Naive thymus-derived CD4-positive, alpha-beta T cell (primary cell): ENCODE measurements at regions not wholly inside any gene's neighbourhood (a gene's known extent, or its start where the extent isn't known, plus 50 kb on each side); places are given as distances from the start of the nearest gene placed in this dataset.
A peak's percentile ranks its signal among the peaks of the same experiment; 100 is the strongest.

ENCODE experiments used
- ATAC-seq: fragments of 150-1000 bp; cut with Tn5 transposase; 2 replicates; pipeline ENCODE4 v1.10.0; 2021; ENCODE audit warnings: mild to moderate bottlenecking, moderate library complexity
- CTCF ChIA-PET: fragments of 350-600 bp; sonication (Branson Sonifier 250); formaldehyde crosslinking; loops from one replicate; lab custom pipeline; 2021; ENCODE audit warnings: antibody characterized with exemption; lab: Charles Lee
- POLR2A ChIA-PET: fragments of 350-600 bp; sonication (Branson Sonifier 250); formaldehyde crosslinking; loops from one replicate; lab custom pipeline; 2021; ENCODE audit warnings: antibody characterized with exemption, inconsistent platforms; lab: Charles Lee
- DNase-seq, 9 donors: peaks; one replicate each; pipeline versions ENCODE4 v3.0.0 to v3.0.0-alpha.2; 2020 to 2022; ENCODE audit warnings: mixed read lengths in 1 of 9
- H3K27ac ChIP-seq: one replicate; pipeline ENCODE4 v1.7.0; 2013; ENCODE audit warnings: mild to moderate bottlenecking, low read depth, low read length, moderate library complexity
- H3K27me3 ChIP-seq, 2 donors: one replicate each; pipeline ENCODE4 v1.7.0; 2013; ENCODE audit warnings: low read length in 2 of 2, mild to moderate bottlenecking in 2 of 2, moderate library complexity in 2 of 2; ENCODE audit not compliant: control insufficient read depth in 2 of 2, insufficient read depth in 2 of 2
- H3K36me3 ChIP-seq, 3 experiments: 1 replicate in 2 of 3; 2 replicates in 1 of 3; pipeline ENCODE4 v1.7.0; 2013; ENCODE audit warnings: low read length in 3 of 3, mild to moderate bottlenecking in 3 of 3, moderate library complexity in 1 of 3; ENCODE audit not compliant: insufficient read depth in 3 of 3, control insufficient read depth in 2 of 3
- H3K4me1 ChIP-seq, 2 donors: one replicate each; pipeline ENCODE4 v1.7.0; 2013; ENCODE audit warnings: low read length in 2 of 2, mild to moderate bottlenecking in 2 of 2, moderate library complexity in 1 of 2; ENCODE audit not compliant: control insufficient read depth in 2 of 2, insufficient read depth in 2 of 2
- H3K4me3 ChIP-seq: 2 replicates; pipeline ENCODE4 v1.7.0; 2013; ENCODE audit warnings: mild to moderate bottlenecking, low read length
- H3K9me3 ChIP-seq, 3 experiments: 1 replicate in 2 of 3; 2 replicates in 1 of 3; pipeline ENCODE4 v1.7.0; 2013; ENCODE audit warnings: low read length in 3 of 3; ENCODE audit not compliant: control insufficient read depth in 2 of 3
- H3K27ac Mint-ChIP-seq, 9 donors: one replicate each; pipeline ENCODE4 v1.8.0; 2020 to 2022; ENCODE audit warnings: mixed read lengths in 9 of 9, mild to moderate bottlenecking in 8 of 9, moderate library complexity in 5 of 9, inconsistent platforms in 2 of 9
- H3K27me3 Mint-ChIP-seq, 5 donors: one replicate each; pipeline ENCODE4 v1.8.0; 2021 to 2022; ENCODE audit warnings: mixed read lengths in 5 of 5, mild to moderate bottlenecking in 1 of 5
- H3K36me3 Mint-ChIP-seq, 5 donors: one replicate each; pipeline ENCODE4 v1.8.0; 2020 to 2022; ENCODE audit warnings: mixed read lengths in 5 of 5, mild to moderate bottlenecking in 3 of 5, inconsistent platforms in 1 of 5
- H3K4me1 Mint-ChIP-seq, 7 donors: one replicate each; pipeline ENCODE4 v1.8.0; 2020 to 2022; ENCODE audit warnings: mixed read lengths in 7 of 7, mild to moderate bottlenecking in 3 of 7, inconsistent platforms in 1 of 7
- H3K4me3 Mint-ChIP-seq, 10 donors: one replicate each; pipeline ENCODE4 v1.8.0; 2020 to 2022; ENCODE audit warnings: mild to moderate bottlenecking in 10 of 10, mixed read lengths in 10 of 10, moderate library complexity in 6 of 10, inconsistent platforms in 2 of 10
- H3K9me3 Mint-ChIP-seq, 11 donors: one replicate each; pipeline ENCODE4 v1.8.0; 2020 to 2022; ENCODE audit warnings: mixed read lengths in 11 of 11, mild to moderate bottlenecking in 4 of 11, inconsistent platforms in 1 of 11, moderate library complexity in 1 of 11
- intact Hi-C, 2 donors: fragments of 100-400 bp; cut with micrococcal nuclease; formaldehyde crosslinking; loops; one replicate each; pipeline ENCODE4 v1.15.1; 2023

DNA sequence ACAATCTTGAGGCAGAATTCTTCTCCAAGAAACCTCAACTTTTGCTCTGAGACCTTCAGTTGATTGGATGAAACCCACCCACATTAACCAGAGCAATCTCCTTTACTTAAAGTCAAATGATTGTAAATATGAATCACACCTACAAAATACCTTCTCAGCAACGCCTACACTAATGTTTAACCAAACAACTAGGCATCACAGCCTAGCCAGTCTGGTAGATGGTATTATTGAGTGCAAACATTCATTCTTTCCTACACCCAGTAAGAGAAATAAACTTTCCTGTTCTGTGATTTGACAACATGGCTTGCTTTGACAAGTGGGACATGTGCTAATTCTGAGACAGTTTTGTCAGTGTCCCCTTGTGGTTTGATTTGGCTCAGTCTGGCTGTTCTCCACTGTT lies 252.2 kb downstream of the HACE1 start:
- Mint-ChIP-seq H3K36me3 (no peaks in the 10 kb centered on the region), H3K27me3 (peaks cover 0 to 4% (median 0%) of the 10 kb centered on the region in 5 donors), H3K27ac (no peak overlapping the region), H3K9me3 (peaks cover 0 to 4% (median 0%) of the 10 kb centered on the region in 11 donors), H3K4me1 (peaks cover 0 to 11% (median 0%) of the 10 kb centered on the region in 7 donors), H3K4me3 (no peak overlapping the region)
- Histone ChIP-seq H3K4me1 (no peaks in the 10 kb centered on the region), H3K9me3 (no peaks in the 10 kb centered on the region), H3K27me3 (no peaks in the 10 kb centered on the region), H3K4me3 (no peak overlapping the region), H3K36me3 (no peaks in the 10 kb centered on the region), H3K27ac (no peak overlapping the region)
- ATAC-seq (no peak), DNase-seq (no peak)
- POLR2A ChIA-PET, result no interaction called here
- intact Hi-C loops, result no loop called here
- CTCF ChIA-PET, result no interaction called here

DNA sequence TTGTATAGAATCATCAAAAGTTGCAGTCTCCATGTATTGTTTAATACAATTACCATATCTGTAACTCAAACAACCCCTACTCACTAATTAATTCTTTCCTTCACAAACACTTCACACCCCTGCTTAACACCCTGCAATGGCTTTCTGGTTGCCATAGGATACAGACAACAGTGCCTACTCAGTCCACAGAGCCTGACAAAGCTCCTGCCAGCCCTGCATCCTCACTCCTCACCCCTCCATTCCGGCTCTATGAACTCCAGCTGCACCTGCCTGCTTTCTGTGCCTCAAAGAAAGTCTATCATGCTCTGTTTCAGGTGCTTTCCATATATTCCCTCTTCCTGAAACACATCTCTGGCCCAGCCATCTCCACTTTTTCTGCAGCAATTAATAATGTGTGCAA lies 253.4 kb downstream of the HACE1 start:
- POLR2A ChIA-PET, result no interaction called here
- H3K4me3 ChIP-seq, result no peak overlapping the region
- ATAC-seq (no peak), DNase-seq (no peak)
- intact Hi-C loops, result no loop called here
- no peaks in the 10 kb centered on the region for H3K4me1 ChIP-seq
- H3K27ac ChIP-seq, result no peak overlapping the region
- no peak overlapping the region for H3K27ac Mint-ChIP-seq
- no peak overlapping the region for H3K4me3 Mint-ChIP-seq
- H3K9me3 Mint-ChIP-seq, result peaks cover 0 to 1% (median 0%) of the 10 kb centered on the region in 11 donors
- CTCF ChIA-PET, result no interaction called here
- no peaks in the 10 kb centered on the region for H3K9me3 ChIP-seq
- H3K36me3 ChIP-seq, result no peaks in the 10 kb centered on the region
- H3K4me1 Mint-ChIP-seq, result peaks cover 0 to 15% (median 0%) of the 10 kb centered on the region in 7 donors
- H3K36me3 Mint-ChIP-seq, result no peaks in the 10 kb centered on the region
- peaks cover 0 to 4% (median 0%) of the 10 kb centered on the region in 5 donors for H3K27me3 Mint-ChIP-seq
- no peaks in the 10 kb centered on the region for H3K27me3 ChIP-seq

DNA sequence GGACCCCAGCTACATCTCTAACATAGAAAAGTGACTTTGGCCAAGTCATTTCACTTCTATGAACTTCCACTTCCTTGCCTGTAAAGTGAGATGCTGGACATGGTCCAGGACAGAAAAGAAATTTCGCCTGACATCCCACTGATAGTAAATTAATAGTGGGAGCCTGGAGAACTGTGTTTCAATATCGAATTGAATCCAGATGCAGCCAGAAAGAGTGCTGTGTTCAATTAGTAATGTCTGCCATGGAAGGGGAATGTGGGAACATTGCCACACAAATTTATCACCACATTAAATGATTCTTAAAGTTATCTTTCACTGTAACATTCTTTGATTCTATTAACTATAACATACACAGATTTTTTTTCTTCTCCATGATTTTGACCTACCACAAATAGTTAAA lies 255.0 kb downstream of the HACE1 start:
- H3K4me3 Mint-ChIP-seq, result no peak overlapping the region
- DNase-seq (no peak), ATAC-seq (no peak)
- POLR2A ChIA-PET, result no interaction called here
- H3K27ac ChIP-seq, result no peak overlapping the region
- H3K4me1 Mint-ChIP-seq, result peaks cover 0 to 15% (median 0%) of the 10 kb centered on the region in 7 donors
- no peaks in the 10 kb centered on the region for H3K27me3 ChIP-seq
- no peaks in the 10 kb centered on the region for H3K36me3 ChIP-seq
- H3K9me3 ChIP-seq, result no peaks in the 10 kb centered on the region
- no peaks in the 10 kb centered on the region for H3K9me3 Mint-ChIP-seq
- no peaks in the 10 kb centered on the region for H3K36me3 Mint-ChIP-seq
- H3K4me3 ChIP-seq, result no peak overlapping the region
- CTCF ChIA-PET, result no interaction called here
- intact Hi-C loops, result no loop called here
- H3K27ac Mint-ChIP-seq, result no peak overlapping the region
- H3K4me1 ChIP-seq, result no peaks in the 10 kb centered on the region
- no peaks in the 10 kb centered on the region for H3K27me3 Mint-ChIP-seq

DNA sequence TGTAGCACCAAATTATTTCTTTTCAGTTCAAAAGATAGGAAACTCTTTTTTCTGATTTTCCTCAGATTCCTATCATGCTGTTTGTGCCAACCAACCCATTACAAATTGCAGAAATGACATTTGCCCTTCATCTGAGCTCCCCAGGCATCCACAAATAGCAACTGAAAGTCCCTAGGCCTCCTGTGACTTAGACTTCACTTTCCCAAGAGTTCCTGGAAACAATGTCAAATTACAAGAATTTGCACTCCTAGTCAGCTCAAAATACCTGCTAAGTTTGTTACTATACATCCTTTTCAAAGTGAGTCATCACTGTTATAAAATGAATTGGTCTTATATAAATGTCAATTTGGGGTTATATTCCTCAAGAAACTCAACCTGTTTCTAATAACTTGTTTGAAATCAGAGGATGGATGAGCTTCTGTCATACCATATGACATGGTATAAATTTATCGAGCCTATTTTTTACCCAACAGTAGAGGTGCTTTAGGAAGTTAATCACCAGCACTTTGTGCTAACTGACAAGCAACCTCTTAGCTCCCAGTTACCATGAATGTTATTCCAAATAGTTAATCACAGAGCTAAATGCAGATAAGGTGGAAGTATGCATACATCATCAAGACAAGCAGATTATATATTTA lies 256.5 kb downstream of the HACE1 start:
- H3K9me3 Mint-ChIP-seq, result no peaks in the 10 kb centered on the region
- no peaks in the 10 kb centered on the region for H3K36me3 ChIP-seq
- no peaks in the 10 kb centered on the region for H3K27me3 Mint-ChIP-seq
- no peak for ATAC-seq
- intact Hi-C loops, result no loop called here
- H3K27me3 ChIP-seq, result no peaks in the 10 kb centered on the region
- no peaks in the 10 kb centered on the region for H3K36me3 Mint-ChIP-seq
- ChIA-PET POLR2A (no interaction called here), CTCF (no interaction called here)
- H3K4me3 Mint-ChIP-seq, result peak overlapping the region in 1 of 10 donors; percentile 17
- H3K27ac ChIP-seq, result no peak overlapping the region
- H3K9me3 ChIP-seq, result no peaks in the 10 kb centered on the region
- no peak overlapping the region for H3K27ac Mint-ChIP-seq
- H3K4me1 Mint-ChIP-seq, result peaks cover 0 to 15% (median 0%) of the 10 kb centered on the region in 7 donors
- no peak overlapping the region for H3K4me3 ChIP-seq
- no peak for DNase-seq
- no peaks in the 10 kb centered on the region for H3K4me1 ChIP-seq

DNA sequence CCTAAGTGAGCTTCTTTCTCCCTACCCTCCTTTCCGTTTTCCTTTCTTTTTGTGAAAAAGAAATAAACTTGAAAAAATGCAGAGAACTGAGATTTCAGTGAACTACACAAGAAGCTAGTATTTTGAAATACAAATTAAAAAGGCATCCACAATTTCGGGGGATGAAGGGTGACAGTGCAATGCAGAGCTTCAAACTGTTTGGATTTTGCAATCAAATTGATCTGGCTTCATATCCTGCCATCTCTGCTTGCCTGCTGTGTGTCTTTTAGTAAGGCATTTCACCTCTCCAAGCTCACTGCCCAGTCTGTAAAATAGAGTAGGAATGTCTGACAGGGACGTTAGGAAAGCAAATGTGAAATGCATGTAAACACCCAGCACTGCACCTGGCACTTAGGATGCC lies 258.0 kb downstream of the HACE1 start:
- no peak overlapping the region for H3K4me3 ChIP-seq
- intact Hi-C loops, result no loop called here
- H3K4me3 Mint-ChIP-seq, result no peak overlapping the region
- H3K36me3 ChIP-seq, result no peaks in the 10 kb centered on the region
- CTCF ChIA-PET, result no interaction called here
- no peaks in the 10 kb centered on the region for H3K4me1 ChIP-seq
- no peaks in the 10 kb centered on the region for H3K27me3 ChIP-seq
- DNase-seq (no peak), ATAC-seq (no peak)
- H3K9me3 Mint-ChIP-seq, result no peaks in the 10 kb centered on the region
- POLR2A ChIA-PET, result no interaction called here
- peaks cover 0 to 2% (median 0%) of the 10 kb centered on the region in 5 donors for H3K27me3 Mint-ChIP-seq
- H3K27ac Mint-ChIP-seq, result no peak overlapping the region
- H3K27ac ChIP-seq, result no peak overlapping the region
- H3K36me3 Mint-ChIP-seq, result no peaks in the 10 kb centered on the region
- no peaks in the 10 kb centered on the region for H3K9me3 ChIP-seq
- H3K4me1 Mint-ChIP-seq, result peaks cover 0 to 15% (median 0%) of the 10 kb centered on the region in 7 donors

DNA sequence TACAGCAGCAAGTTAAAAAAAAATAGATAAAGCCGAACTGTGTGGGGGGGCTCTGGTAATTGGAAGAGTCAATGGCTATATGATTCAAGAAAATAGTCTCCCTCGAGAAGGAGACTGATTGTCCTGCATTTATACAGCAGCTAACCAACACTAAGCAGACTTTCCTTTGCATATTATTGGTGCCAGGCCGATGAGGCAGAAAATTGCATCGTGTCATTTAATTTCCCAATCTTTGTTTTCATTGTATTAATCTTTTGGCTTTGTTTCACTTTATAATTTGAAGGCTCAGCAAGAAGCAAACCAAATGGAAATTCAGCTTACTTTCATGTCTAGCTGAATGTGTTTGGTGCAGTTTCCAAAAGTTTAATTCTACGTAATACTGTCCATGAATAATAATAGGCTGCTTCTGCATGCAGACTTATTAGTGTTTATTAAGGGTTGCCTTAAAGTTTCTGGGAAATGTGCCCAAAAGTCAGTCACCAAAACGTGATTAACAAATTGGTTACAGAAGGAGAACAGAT lies 258.5 kb downstream of the HACE1 start:
- Mint-ChIP-seq H3K36me3 (no peaks in the 10 kb centered on the region), H3K27me3 (peaks cover 0 to 8% (median 5%) of the 10 kb centered on the region in 5 donors), H3K4me1 (peaks cover 0 to 15% (median 0%) of the 10 kb centered on the region in 7 donors), H3K4me3 (no peak overlapping the region), H3K27ac (no peak overlapping the region), H3K9me3 (peaks cover 0 to 2% (median 0%) of the 10 kb centered on the region in 11 donors)
- no peaks in the 10 kb centered on the region for H3K27me3 ChIP-seq
- DNase-seq (no peak), ATAC-seq (no peak)
- ChIA-PET CTCF (no interaction called here), POLR2A (no interaction called here)
- intact Hi-C loops, result no loop called here
- H3K4me1 ChIP-seq, result no peaks in the 10 kb centered on the region
- H3K36me3 ChIP-seq, result no peaks in the 10 kb centered on the region
- H3K9me3 ChIP-seq, result no peaks in the 10 kb centered on the region
- H3K4me3 ChIP-seq, result no peak overlapping the region
- no peak overlapping the region for H3K27ac ChIP-seq

DNA sequence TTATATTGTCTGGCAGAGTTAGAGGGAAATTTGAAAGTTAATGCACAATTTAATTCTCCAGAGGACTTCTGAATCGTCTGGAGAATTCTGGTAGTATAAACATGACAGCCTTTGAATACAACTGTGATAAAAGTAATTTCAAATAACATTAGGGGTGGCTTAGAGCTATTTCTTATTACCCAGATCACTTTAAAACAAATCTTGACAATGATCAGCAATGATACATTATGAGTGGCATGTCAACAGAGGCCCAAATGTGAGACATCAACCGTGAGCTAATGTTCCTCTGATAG lies 259.1 kb downstream of the HACE1 start:
- H3K27ac Mint-ChIP-seq, result no peak overlapping the region
- intact Hi-C loops, result no loop called here

More for the DNA sequence above, 259.1 kb downstream of the HACE1 start:
- Mint-ChIP-seq H3K4me1 (peaks cover 0 to 15% (median 0%) of the 10 kb centered on the region in 7 donors), H3K9me3 (peaks cover 0 to 2% (median 0%) of the 10 kb centered on the region in 11 donors), H3K36me3 (no peaks in the 10 kb centered on the region), H3K27me3 (peaks cover 0 to 14% (median 6%) of the 10 kb centered on the region in 5 donors), H3K4me3 (no peak overlapping the region)
- Histone ChIP-seq H3K4me3 (no peak overlapping the region), H3K9me3 (no peaks in the 10 kb centered on the region), H3K36me3 (no peaks in the 10 kb centered on the region), H3K4me1 (no peaks in the 10 kb centered on the region), H3K27ac (no peak overlapping the region), H3K27me3 (no peaks in the 10 kb centered on the region)
- ChIA-PET POLR2A (no interaction called here), CTCF (no interaction called here)
- DNase-seq (no peak), ATAC-seq (no peak)
